Panc1 (cell line): ENCODE measurements at regions not wholly inside any gene's neighbourhood (a gene's known extent, or its start where the extent isn't known, plus 50 kb on each side); places are given as distances from the start of the nearest gene placed in this dataset.

Experiments used
- POLR2AphosphoS5 ChIP-seq: IDR thresholded peaks from 2 replicates; pipeline ENCODE4 v1.6.1; 2012; ENCODE audit warnings: mild to moderate bottlenecking, low read depth, low read length, moderate library complexity
- SIN3A ChIP-seq: IDR thresholded peaks from 2 replicates; pipeline ENCODE4 v1.6.1; 2012; ENCODE audit warnings: low read depth, mild to moderate bottlenecking, low read length, moderate library complexity, borderline replicate concordance; ENCODE audit not compliant: insufficient read depth
- TCF7L2 ChIP-seq: IDR thresholded peaks from 2 replicates; pipeline ENCODE4 v1.6.1; 2011; ENCODE audit warnings: mild to moderate bottlenecking, low read depth, low read length, inconsistent platforms
- TF ChIP-seq, protein P1 (sequence below): fragments of 450-650 bp; IDR thresholded peaks from 2 replicates; pipeline ENCODE4 v1.5.1; 2017; ENCODE audit warnings: mild to moderate bottlenecking
- TF ChIP-seq, protein P2 (sequence below), 2 experiments: IDR thresholded peaks; 2 replicates each; pipeline ENCODE4 v1.6.1; 2011 to 2012; ENCODE audit warnings: low read depth in 2 of 2, control low read depth in 1 of 2, low read length in 1 of 2, mild to moderate bottlenecking in 1 of 2, moderate library complexity in 1 of 2; ENCODE audit not compliant: insufficient read depth in 1 of 2

GRCh38 chr16:22739077-22739476 lies 74.9 kb upstream of the HS3ST2 start:
- TF ChIP-seq, protein P1, sequence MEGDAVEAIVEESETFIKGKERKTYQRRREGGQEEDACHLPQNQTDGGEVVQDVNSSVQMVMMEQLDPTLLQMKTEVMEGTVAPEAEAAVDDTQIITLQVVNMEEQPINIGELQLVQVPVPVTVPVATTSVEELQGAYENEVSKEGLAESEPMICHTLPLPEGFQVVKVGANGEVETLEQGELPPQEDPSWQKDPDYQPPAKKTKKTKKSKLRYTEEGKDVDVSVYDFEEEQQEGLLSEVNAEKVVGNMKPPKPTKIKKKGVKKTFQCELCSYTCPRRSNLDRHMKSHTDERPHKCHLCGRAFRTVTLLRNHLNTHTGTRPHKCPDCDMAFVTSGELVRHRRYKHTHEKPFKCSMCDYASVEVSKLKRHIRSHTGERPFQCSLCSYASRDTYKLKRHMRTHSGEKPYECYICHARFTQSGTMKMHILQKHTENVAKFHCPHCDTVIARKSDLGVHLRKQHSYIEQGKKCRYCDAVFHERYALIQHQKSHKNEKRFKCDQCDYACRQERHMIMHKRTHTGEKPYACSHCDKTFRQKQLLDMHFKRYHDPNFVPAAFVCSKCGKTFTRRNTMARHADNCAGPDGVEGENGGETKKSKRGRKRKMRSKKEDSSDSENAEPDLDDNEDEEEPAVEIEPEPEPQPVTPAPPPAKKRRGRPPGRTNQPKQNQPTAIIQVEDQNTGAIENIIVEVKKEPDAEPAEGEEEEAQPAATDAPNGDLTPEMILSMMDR: no peak
- TF ChIP-seq, protein P2, sequence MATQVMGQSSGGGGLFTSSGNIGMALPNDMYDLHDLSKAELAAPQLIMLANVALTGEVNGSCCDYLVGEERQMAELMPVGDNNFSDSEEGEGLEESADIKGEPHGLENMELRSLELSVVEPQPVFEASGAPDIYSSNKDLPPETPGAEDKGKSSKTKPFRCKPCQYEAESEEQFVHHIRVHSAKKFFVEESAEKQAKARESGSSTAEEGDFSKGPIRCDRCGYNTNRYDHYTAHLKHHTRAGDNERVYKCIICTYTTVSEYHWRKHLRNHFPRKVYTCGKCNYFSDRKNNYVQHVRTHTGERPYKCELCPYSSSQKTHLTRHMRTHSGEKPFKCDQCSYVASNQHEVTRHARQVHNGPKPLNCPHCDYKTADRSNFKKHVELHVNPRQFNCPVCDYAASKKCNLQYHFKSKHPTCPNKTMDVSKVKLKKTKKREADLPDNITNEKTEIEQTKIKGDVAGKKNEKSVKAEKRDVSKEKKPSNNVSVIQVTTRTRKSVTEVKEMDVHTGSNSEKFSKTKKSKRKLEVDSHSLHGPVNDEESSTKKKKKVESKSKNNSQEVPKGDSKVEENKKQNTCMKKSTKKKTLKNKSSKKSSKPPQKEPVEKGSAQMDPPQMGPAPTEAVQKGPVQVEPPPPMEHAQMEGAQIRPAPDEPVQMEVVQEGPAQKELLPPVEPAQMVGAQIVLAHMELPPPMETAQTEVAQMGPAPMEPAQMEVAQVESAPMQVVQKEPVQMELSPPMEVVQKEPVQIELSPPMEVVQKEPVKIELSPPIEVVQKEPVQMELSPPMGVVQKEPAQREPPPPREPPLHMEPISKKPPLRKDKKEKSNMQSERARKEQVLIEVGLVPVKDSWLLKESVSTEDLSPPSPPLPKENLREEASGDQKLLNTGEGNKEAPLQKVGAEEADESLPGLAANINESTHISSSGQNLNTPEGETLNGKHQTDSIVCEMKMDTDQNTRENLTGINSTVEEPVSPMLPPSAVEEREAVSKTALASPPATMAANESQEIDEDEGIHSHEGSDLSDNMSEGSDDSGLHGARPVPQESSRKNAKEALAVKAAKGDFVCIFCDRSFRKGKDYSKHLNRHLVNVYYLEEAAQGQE (IDR thresholded peaks at IDR 0.05; ENCODE audit: insufficient read depth in 1 of 2, low read depth in 2 of 2, low read length in 1 of 2): no peak
- TF ChIP-seq POLR2AphosphoS5 (no peak), TCF7L2 (no peak), SIN3A (no peak)
